ENCODE measurements at regions not wholly inside any gene's neighbourhood (a gene's known extent, or its start where the extent isn't known, plus 50 kb on each side); places are given as distances from the start of the nearest gene placed in this dataset.

DNA sequence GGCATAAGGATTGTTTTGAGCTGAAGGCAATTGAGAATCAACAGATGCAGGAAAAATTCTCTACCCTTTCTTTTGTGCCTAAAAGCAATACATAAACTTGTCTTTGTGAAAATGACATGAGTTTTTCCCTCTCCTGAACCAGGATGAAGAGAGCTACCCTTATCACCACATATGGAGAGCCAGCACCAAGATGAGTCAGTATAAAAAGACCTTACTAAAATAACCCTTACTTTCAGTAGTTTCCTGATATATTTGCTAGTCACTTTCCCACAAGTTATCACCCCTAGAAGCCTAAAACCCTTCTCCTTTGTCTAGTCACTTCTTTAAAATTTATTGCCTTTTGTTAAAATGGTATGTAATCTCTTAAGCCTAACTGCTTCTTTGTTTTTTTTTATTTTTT, 61.9 kb upstream of the ANKRD10 start:
- TF ChIP-seq CTCF (IDR thresholded peaks at IDR 0.05), result no peak
- no peak for TF ChIP-seq POLR2A (IDR thresholded peaks at IDR 0.05)
